GM18870 (cell line): ENCODE measurements at regions not wholly inside any gene's neighbourhood (a gene's known extent, or its start where the extent isn't known, plus 50 kb on each side); places are given as distances from the start of the nearest gene placed in this dataset.
"Not testable (repeated sequence)": the region's sequence is repeated elsewhere in the genome, so short reads cannot be mapped to it uniquely, and the experiment has no call there.

ENCODE experiments used
- ATAC-seq: cut with Tn5 transposase; IDR thresholded peaks from one replicate; pipeline ENCODE4 v1.9.1; 2021; ENCODE audit warnings: moderate library complexity; ENCODE audit not compliant: unreplicated experiment

GRCh38 chr6:166806962-166807757 is 149.2 kb downstream of the RNASET2 start:
- no peak for ATAC-seq

- ATAC-seq: no peak
Observed at GRCh38 chr6:166806217-166806838, 150.0 kb downstream of the RNASET2 start.

- no peak for ATAC-seq
Observed at GRCh38 chr6:166803471-166803870, 152.9 kb downstream of the RNASET2 start.

- no peak for ATAC-seq
Observed at GRCh38 chr6:166802401-166802800, 153.9 kb downstream of the RNASET2 start.

GRCh38 chr6:166800137-166800536 is 156.2 kb downstream of the RNASET2 start:
- ATAC-seq: no peak

GRCh38 chr6:166798652-166799051 is 157.7 kb downstream of the RNASET2 start:
- no peak for ATAC-seq

- ATAC-seq: no peak
Observed at GRCh38 chr6:166796610-166797009, 159.7 kb downstream of the RNASET2 start.

GRCh38 chr6:166795879-166796278 is 160.5 kb downstream of the RNASET2 start:
- ATAC-seq: no peak

- ATAC-seq: not testable (repeated sequence)
Observed at GRCh38 chr6:166790808-166791207, 163.8 kb upstream of the RPS6KA2 start.

GRCh38 chr6:166788846-166789529 is 161.9 kb upstream of the RPS6KA2 start:
- ATAC-seq: not testable (repeated sequence)

GRCh38 chr6:166786704-166787293 is 159.7 kb upstream of the RPS6KA2 start:
- ATAC-seq: no peak

GRCh38 chr6:166785131-166785530 is 158.1 kb upstream of the RPS6KA2 start:
- ATAC-seq: no peak

GRCh38 chr6:166784691-166785090 is 157.6 kb upstream of the RPS6KA2 start:
- ATAC-seq: no peak

- ATAC-seq: no peak
Observed at GRCh38 chr6:166782520-166782919, 155.5 kb upstream of the RPS6KA2 start.

- no peak for ATAC-seq
Observed at GRCh38 chr6:166781331-166781730, 154.3 kb upstream of the RPS6KA2 start.

GRCh38 chr6:166779963-166780683 is 153.1 kb upstream of the RPS6KA2 start:
- no peak for ATAC-seq

GRCh38 chr6:166779381-166779780 is 152.3 kb upstream of the RPS6KA2 start:
- no peak for ATAC-seq

- no peak for ATAC-seq
Observed at GRCh38 chr6:166778776-166779175, 151.7 kb upstream of the RPS6KA2 start.

- no peak for ATAC-seq
Observed at GRCh38 chr6:166778046-166778445, 151.0 kb upstream of the RPS6KA2 start.

- ATAC-seq: no peak
Observed at GRCh38 chr6:166777096-166777630, 150.1 kb upstream of the RPS6KA2 start.

GRCh38 chr6:166776571-166776970 is 149.5 kb upstream of the RPS6KA2 start:
- ATAC-seq: no peak
